KOPT-K1 (cell line): ENCODE measurements at regions not wholly inside any gene's neighbourhood (a gene's known extent, or its start where the extent isn't known, plus 50 kb on each side); places are given as distances from the start of the nearest gene placed in this dataset.
"Not testable (repeated sequence)": the region's sequence is repeated elsewhere in the genome, so short reads cannot be mapped to it uniquely, and the experiment has no call there.

Experiments used
- H3K27ac ChIP-seq: fragments of 200-600 bp; sonication (generic); 2 replicates; pipeline ENCODE4 v1.5.1; 2016; ENCODE audit warnings: antibody characterized with exemption, mild to moderate bottlenecking, low read depth, low read length; ENCODE audit not compliant: poor library complexity, severe bottlenecking
- H3K36me3 ChIP-seq: fragments of 200-600 bp; sonication (generic); 2 replicates; pipeline ENCODE4 v1.5.1; 2017; ENCODE audit warnings: antibody characterized with exemption, mild to moderate bottlenecking, low read length, moderate library complexity; ENCODE audit not compliant: insufficient read depth
- H3K9me3 ChIP-seq: fragments of 200-600 bp; sonication (generic); 2 replicates; pipeline ENCODE4 v1.5.1; 2017; ENCODE audit warnings: antibody characterized with exemption, low read length, mild to moderate bottlenecking; ENCODE audit not compliant: insufficient read depth, poor library complexity, severe bottlenecking

DNA sequence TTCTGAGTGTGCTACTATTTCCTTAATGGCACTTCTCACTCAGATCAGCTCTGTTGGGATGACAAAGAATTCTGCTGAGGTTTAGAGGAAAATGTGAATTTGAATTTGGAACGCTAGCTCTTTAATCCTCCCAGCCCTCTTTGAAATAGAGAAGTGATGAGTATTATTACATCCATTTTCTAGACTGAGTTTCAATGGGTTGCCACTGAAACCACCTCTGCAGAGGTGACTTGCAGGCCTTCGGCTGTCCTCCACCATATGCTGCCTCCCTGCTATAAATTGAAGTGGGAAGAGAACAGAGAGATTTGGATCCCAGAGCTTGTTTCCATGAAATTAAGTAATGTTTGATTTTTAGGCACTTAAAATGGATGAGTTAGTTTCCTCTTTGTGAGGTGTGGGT is 363.2 kb upstream of the SNX7 start:
- Histone ChIP-seq H3K27ac (no peak overlapping the region), H3K9me3 (peaks cover 5% of the 10 kb centered on the region), H3K36me3 (no peaks in the 10 kb centered on the region)

DNA sequence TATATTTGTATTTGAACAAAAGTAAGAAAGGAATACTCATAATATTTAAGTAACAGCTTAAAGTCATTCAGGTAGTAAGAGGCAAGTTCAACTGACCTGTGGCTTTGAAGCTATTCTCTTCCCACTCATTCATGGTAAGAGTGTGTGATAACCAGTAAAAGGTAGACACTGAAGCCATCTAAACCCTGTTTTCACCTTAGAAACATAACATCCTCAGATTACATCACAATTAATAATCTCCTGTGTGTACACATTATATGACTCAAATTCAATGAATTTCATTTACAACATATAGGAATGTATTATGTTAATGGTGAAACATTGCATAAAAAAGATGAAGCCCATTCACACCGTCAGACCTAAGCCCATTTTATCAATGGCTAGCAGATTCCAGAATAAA is 364.8 kb upstream of the SNX7 start:
- no peak overlapping the region for H3K27ac ChIP-seq
- no peaks in the 10 kb centered on the region for H3K36me3 ChIP-seq
- no peaks in the 10 kb centered on the region for H3K9me3 ChIP-seq

DNA sequence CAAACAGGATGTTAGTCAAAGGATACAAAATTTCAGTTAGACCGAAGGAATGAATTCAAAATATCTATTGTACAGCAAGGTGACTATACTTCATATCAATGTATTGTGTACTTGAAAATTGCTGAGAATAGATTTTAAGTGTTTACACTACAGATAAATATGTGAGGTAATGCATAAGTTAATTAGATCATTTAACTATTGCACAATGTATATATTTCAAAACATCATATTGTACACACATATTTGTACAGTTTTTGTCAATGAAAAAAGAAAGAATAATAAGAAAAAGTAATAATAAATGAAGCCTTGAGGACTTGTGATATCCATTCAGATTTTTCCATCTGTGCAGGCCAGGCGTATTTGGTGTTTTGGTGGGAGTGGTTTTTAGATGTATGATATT is 367.4 kb upstream of the SNX7 start:
- Histone ChIP-seq H3K27ac (no peak overlapping the region), H3K36me3 (no peaks in the 10 kb centered on the region)

DNA sequence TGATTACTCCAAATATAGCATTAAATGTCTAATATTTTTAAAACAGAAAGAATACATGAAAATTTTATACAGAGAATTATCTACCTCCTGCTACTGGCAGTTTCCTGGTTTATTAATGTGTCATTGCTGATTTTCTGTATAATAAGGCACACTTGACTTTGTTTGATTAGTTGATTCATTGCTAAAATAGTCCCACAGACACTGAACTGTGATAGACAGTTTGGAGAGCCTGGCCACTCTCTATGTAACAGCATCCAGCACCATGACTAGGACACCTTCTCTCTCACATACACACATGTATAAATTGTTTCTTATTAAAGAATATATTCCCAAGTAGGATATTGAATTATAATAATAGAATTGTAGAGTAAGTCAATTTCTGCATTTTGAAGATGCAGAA is 368.5 kb upstream of the SNX7 start:
- no peaks in the 10 kb centered on the region for H3K36me3 ChIP-seq
- H3K9me3 ChIP-seq = no peaks in the 10 kb centered on the region

More for the DNA sequence above, 367.4 kb upstream of the SNX7 start:
- H3K9me3 ChIP-seq = no peaks in the 10 kb centered on the region

DNA sequence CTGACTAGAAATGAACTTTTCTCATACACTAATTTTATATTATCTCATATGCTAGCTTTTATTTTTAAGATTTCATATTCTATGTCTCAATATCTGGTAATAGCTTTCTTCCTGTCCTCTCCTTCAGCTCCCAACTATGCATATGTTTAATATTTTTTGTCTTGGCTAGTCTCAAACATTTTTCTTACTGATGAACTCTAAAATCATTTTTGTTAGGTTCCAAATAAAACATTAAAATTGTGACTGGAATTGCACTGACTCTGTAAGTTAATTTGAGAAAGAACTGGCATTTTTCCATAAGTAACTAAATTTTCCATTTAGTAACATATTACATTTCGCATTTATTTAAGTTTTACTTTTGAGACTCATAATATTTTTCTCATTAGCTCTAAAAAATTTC is 368.5 kb upstream of the DPYD start:
- Histone ChIP-seq H3K9me3 (no peaks in the 10 kb centered on the region), H3K27ac (no peak overlapping the region), H3K36me3 (no peaks in the 10 kb centered on the region)

More for the DNA sequence above, 368.5 kb upstream of the SNX7 start:
- no peak overlapping the region for H3K27ac ChIP-seq

DNA sequence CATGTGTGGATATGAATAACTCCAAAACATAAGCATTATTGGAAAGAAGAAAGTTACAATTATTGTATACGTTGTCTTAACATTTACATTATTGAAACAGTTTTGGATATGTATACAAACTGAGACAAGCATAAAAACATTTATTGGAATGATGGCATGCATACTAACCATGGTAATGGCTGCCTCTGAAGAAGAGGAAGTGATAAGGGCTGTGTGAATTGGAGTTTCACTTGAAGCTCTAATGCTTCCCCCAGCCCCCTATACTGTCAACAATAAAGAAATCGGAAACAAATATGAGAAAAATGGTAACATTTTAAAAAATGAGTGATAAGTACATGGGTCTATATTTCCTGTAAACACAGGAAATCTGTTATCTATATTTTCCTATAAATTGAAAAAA is 367.7 kb upstream of the DPYD start:
- Histone ChIP-seq H3K36me3 (no peaks in the 10 kb centered on the region), H3K9me3 (no peaks in the 10 kb centered on the region), H3K27ac (no peak overlapping the region)

DNA sequence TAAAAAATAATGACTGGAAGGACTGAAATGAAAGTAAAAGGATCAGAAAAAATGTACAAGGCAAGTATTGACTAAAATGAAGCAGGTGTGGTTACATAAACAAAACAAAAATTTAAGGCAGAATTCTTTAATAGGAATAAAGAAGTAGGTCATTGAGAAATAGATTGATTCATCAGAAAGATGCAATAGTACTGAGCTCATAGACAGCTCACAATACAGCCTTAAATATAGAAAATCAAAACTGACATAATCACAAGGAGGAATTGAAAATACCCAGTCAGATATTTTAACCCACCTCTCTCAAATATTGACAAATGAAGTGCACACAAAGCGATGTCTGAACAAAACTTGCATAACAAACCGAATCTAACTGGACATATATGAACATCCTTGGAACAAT is 366.8 kb upstream of the DPYD start:
- H3K36me3 ChIP-seq = no peaks in the 10 kb centered on the region
- H3K9me3 ChIP-seq = no peaks in the 10 kb centered on the region
- no peak overlapping the region for H3K27ac ChIP-seq

DNA sequence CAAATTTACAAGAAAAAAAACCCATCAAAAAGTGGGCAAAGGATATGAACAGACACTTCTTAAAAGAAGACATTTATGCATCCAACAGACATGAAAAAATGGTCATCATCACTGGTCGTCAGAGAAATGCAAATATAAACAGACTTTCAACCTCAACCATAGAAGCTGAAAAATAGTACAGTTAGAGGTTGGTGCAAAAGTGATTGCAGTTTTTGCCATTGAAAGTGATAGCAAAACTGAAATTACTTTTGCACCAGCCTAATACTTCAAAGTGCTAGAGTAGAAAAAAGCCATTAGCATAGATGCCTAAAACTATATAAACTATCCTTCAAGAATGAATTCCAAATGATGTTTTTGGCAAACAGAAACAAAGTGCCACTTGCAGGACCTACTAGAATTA is 365.8 kb upstream of the DPYD start:
- no peaks in the 10 kb centered on the region for H3K36me3 ChIP-seq
- no peaks in the 10 kb centered on the region for H3K9me3 ChIP-seq
- H3K27ac ChIP-seq = no peak overlapping the region

DNA sequence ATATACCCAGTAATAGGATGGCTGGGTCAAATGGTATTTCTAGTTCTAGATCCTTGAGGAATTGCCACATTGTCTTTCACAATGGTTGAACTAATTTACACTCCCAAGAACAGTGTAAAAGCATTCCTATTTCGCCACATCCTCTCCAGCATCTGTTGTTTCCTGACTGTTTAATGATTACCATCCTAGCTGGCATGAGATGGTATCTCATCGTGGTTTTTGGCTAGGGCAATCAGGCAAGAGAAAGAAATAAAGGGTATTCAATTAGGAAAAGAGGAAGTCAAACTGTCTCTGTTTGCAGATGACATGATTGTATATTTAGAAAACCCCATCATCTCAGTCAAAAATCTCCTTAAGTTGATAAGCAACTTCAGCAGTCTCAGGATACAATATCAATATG is 364.5 kb upstream of the DPYD start:
- H3K27ac ChIP-seq, H3K36me3 ChIP-seq, H3K9me3 ChIP-seq: not testable (repeated sequence)

DNA sequence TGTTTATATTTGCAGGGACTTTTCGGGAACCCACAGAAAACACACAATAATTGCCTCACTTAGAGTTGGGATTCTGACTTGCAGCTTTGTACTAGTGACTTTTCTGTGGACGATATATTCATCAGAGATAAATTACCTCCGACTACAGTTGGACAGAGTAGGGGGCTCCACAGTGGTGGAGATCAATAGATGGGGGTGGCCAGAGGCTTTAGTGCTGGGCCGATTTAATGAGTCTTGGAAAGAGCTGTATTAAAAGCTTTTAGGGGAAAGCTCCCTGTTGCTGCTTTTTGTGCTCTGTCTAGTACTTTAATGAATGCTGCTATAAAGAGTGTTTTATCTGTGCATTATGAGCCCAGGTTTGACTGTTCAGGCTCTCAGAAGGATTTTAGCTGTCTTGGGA is 359.2 kb upstream of the DPYD start:
- no peaks in the 10 kb centered on the region for H3K9me3 ChIP-seq

DNA sequence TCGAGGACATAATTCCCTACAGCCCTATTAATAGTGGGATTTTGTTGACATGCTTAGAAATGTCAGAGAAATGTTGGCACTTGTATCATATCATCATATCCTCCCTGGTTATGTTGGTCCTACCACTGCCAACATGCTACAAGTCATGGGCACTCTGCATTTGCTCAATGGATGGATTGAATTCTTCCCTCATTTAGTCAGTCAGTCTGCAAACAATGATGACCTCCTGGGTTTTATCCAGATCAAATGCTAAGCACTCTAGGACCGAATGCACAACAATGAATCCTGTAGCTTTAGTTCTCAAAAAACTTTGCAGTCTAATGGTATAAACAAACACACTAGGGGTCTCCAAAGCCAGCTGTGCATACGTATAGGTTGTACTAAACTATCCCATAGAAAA is 357.2 kb upstream of the DPYD start:
- H3K36me3 ChIP-seq = no peaks in the 10 kb centered on the region
- no peak overlapping the region for H3K27ac ChIP-seq
- H3K9me3 ChIP-seq = peaks cover 4% of the 10 kb centered on the region

More for the DNA sequence above, 359.2 kb upstream of the DPYD start:
- no peak overlapping the region for H3K27ac ChIP-seq
- H3K36me3 ChIP-seq = no peaks in the 10 kb centered on the region

DNA sequence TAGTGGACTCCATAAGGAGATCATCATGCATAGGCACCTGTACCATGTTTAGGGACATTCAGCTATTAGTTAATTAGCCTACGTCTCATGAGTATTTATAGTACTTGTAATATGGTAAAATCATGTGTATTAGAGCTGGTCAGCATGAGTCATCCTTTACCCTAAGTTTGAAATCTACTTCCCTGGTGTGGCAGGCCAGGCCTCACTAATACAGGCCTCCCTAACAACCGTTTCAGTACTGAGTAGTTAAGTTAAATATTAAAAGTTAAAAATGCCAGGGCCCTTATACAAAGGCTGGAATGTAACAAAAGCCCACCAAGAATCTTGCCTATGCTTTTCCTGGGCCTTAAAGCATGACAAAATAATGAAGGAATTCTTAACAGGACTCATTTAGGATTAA is 356.3 kb upstream of the DPYD start:
- H3K36me3 ChIP-seq = no peaks in the 10 kb centered on the region
- H3K27ac ChIP-seq = no peak overlapping the region

DNA sequence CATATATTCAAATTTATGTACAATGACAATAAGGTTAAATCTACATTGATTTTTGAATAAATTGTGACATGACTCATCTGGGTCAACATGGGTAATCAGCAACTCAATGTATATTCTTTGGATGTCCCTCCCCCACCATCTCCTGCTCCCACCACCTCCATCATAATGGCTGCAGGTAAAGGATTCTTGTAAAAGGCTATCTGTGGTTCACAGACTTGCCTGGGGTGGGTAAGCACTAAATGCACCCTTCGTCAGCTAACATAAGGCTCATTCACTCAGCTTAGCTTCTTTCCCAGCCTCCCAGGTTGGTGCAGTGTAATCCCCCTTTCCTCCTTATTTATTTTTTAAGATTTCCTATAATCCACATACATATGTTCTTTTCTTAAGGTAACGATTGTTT is 355.7 kb upstream of the DPYD start:
- H3K36me3 ChIP-seq = no peaks in the 10 kb centered on the region
- H3K9me3 ChIP-seq = peaks cover 4% of the 10 kb centered on the region
- no peak overlapping the region for H3K27ac ChIP-seq

More for the DNA sequence above, 356.3 kb upstream of the DPYD start:
- H3K9me3 ChIP-seq = peaks cover 4% of the 10 kb centered on the region

DNA sequence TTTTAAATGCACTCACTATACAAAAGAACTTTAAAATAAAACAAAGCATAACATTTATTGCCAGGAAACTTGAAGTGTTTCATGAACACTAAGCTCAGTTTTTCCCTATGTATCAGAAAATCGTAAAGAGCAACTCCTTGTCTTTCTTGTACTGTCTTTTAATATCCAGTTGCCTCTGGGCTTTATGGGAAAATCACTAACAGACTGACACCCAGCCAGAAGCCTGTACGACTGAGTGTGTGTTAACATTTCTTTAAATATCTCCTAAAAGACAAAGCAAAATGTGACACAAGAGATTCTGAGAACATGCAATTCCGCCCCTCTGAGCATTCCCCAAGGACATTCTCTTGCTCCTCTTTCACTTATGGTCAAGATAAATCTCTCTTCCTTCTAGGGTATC is 347.5 kb upstream of the DPYD start:
- no peak overlapping the region for H3K27ac ChIP-seq
- peaks cover 2% of the 10 kb centered on the region for H3K9me3 ChIP-seq
- H3K36me3 ChIP-seq = no peaks in the 10 kb centered on the region

DNA sequence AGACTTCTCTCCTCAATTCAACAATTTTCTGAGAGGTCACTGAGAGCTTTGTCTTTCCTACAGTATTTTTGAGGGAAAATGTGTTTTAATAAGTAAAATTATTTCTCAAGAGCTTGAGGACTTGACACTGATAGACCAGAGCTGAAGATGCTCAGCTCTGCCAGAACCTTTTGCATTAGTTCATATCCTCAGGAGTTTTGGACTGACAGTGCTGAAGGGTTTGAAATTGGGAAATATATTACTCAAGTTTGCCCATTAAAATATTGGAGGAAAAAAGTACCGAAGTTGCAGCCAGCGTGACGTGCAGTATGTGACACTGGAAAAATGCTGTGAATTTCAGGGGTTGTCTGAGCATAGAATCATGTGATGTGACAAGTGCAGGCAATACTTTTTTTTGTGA is 346.6 kb upstream of the DPYD start:
- H3K36me3 ChIP-seq = no peaks in the 10 kb centered on the region
- H3K9me3 ChIP-seq = no peaks in the 10 kb centered on the region
- H3K27ac ChIP-seq = no peak overlapping the region

DNA sequence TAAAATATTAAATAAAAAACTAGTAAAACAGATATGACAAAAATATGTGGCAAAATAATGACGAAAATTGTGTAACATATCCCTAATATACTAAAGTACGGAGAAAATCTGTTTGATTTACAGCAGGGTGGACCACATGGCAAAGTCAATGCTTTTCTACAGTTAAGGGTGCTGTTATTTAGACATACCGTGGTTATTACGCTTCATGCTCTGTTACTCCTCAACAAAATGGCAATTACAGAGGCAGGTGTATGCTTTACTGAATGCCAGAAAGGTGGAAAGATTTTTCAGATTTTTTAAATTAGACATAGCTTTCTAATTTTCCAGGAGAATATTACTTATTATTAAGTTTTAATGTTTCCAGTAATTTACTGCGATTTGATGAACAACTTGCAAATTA is 343.9 kb upstream of the DPYD start:
- H3K9me3 ChIP-seq = no peaks in the 10 kb centered on the region
- no peaks in the 10 kb centered on the region for H3K36me3 ChIP-seq
- no peak overlapping the region for H3K27ac ChIP-seq

DNA sequence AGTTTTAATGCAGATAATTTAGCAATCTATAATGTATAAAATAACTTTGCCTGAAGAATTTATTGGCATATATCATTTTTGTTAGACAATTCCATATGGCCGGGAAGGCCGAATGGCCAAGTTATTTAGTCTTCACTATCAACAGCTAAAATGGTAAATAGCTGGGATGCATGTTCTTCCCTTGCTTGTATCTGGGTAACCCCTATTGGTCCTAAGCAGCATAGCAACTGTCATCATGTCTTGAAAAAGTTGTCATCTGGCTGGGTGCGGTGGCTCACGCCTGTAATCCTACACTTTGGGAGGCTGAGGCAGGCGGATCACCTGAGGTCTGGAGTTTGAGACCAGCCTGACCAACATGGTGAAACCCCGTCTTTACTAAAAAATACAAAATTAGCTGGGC is 340.0 kb upstream of the DPYD start:
- Histone ChIP-seq H3K36me3 (no peaks in the 10 kb centered on the region), H3K27ac (no peak overlapping the region), H3K9me3 (no peaks in the 10 kb centered on the region)
